Mesenchymal stem cell (in vitro differentiated cells and primary cell): ENCODE measurements at regions not wholly inside any gene's neighbourhood (a gene's known extent, or its start where the extent isn't known, plus 50 kb on each side); places are given as distances from the start of the nearest gene placed in this dataset.
"Not testable (repeated sequence)": the region's sequence is repeated elsewhere in the genome, so short reads cannot be mapped to it uniquely, and the experiment has no call there.

Experiments used
- DNase-seq: peaks from one replicate; pipeline ENCODE4 v3.0.0-alpha.2; 2013
- H2AFZ ChIP-seq: one replicate; pipeline ENCODE4 v1.6.1; 2013; ENCODE audit warnings: low read depth, mild to moderate bottlenecking, control low read depth, inconsistent platforms, low read length, moderate library complexity
- H2AK5ac ChIP-seq: 2 replicates; pipeline ENCODE4 v1.6.1; 2013; ENCODE audit warnings: low read length, moderate library complexity, mild to moderate bottlenecking, inconsistent platforms; ENCODE audit not compliant: severe bottlenecking
- H2BK120ac ChIP-seq: one replicate; pipeline ENCODE4 v1.6.1; 2013; ENCODE audit warnings: low read depth, mild to moderate bottlenecking, inconsistent platforms, low read length, moderate library complexity
- H2BK12ac ChIP-seq, 2 experiments: one replicate each; pipeline ENCODE4 v1.6.1; 2013; ENCODE audit warnings: inconsistent platforms in 2 of 2, low read length in 2 of 2, mild to moderate bottlenecking in 2 of 2, moderate library complexity in 2 of 2, control low read depth in 1 of 2
- H2BK15ac ChIP-seq: one replicate; pipeline ENCODE4 v1.6.1; 2013; ENCODE audit warnings: mild to moderate bottlenecking, low read depth, inconsistent platforms; ENCODE audit not compliant: poor library complexity, severe bottlenecking
- H2BK5ac ChIP-seq: 2 replicates; pipeline ENCODE4 v1.6.1; 2013; ENCODE audit warnings: low read depth, mild to moderate bottlenecking, low read length, control low read depth, inconsistent platforms; ENCODE audit not compliant: poor library complexity, severe bottlenecking
- H3K14ac ChIP-seq, 2 experiments: one replicate each; pipeline ENCODE4 v1.6.1; 2013; ENCODE audit warnings: inconsistent platforms in 2 of 2, low read length in 2 of 2, control low read depth in 1 of 2, mild to moderate bottlenecking in 1 of 2, moderate library complexity in 1 of 2
- H3K18ac ChIP-seq, 2 experiments: one replicate each; pipeline ENCODE4 v1.6.1; 2013; ENCODE audit warnings: inconsistent platforms in 2 of 2, low read length in 2 of 2, control low read depth in 1 of 2, low read depth in 1 of 2, mild to moderate bottlenecking in 1 of 2
- H3K23ac ChIP-seq, 2 experiments: one replicate each; pipeline ENCODE4 v1.6.1; 2013; ENCODE audit warnings: inconsistent platforms in 2 of 2, low read length in 2 of 2, mild to moderate bottlenecking in 2 of 2, moderate library complexity in 2 of 2, control low read depth in 1 of 2
- H3K27ac ChIP-seq: 2 replicates; pipeline ENCODE4 v1.5.1; 2013; ENCODE audit warnings: mild to moderate bottlenecking, moderate library complexity, low read length, control low read depth, inconsistent platforms; ENCODE audit not compliant: poor library complexity, severe bottlenecking
- H3K27me3 ChIP-seq, 2 experiments: 2 replicates each; pipeline versions ENCODE4 v1.6.1 to v1.7.0; 2013; ENCODE audit warnings: low read length in 2 of 2, mild to moderate bottlenecking in 2 of 2, moderate library complexity in 2 of 2, control low read depth in 1 of 2, inconsistent platforms in 1 of 2; ENCODE audit not compliant: control insufficient read depth in 1 of 2, insufficient read depth in 1 of 2
- H3K36me3 ChIP-seq, 2 experiments: 2 replicates each; pipeline versions ENCODE4 v1.6.1 to v1.7.0; 2013; ENCODE audit warnings: low read length in 2 of 2, control low read depth in 1 of 2, inconsistent platforms in 1 of 2, low read depth in 1 of 2, mild to moderate bottlenecking in 1 of 2; ENCODE audit not compliant: insufficient read depth in 2 of 2, control insufficient read depth in 1 of 2
- H3K4ac ChIP-seq, 2 experiments: one replicate each; pipeline ENCODE4 v1.6.1; 2013; ENCODE audit warnings: inconsistent platforms in 2 of 2, low read length in 2 of 2, mild to moderate bottlenecking in 2 of 2, moderate library complexity in 2 of 2, control low read depth in 1 of 2, low read depth in 1 of 2
- H3K4me1 ChIP-seq: 2 replicates; pipeline ENCODE4 v1.6.1; 2013; ENCODE audit warnings: low read depth, low read length, control low read depth; ENCODE audit not compliant: control insufficient read depth, insufficient read depth
- H3K4me2 ChIP-seq: 2 replicates; pipeline ENCODE4 v1.6.1; 2013; ENCODE audit warnings: low read length, mild to moderate bottlenecking, inconsistent platforms; ENCODE audit not compliant: poor library complexity, severe bottlenecking
- H3K4me3 ChIP-seq, 2 experiments: 2 replicates each; pipeline versions ENCODE4 v1.5.1 to v1.7.0; 2013; ENCODE audit warnings: low read length in 2 of 2, mild to moderate bottlenecking in 2 of 2, control low read depth in 1 of 2, low read depth in 1 of 2; ENCODE audit not compliant: insufficient read depth in 1 of 2
- H3K79me1 ChIP-seq: replicated peaks from 2 replicates; pipeline ENCODE4 v1.6.1; 2013; ENCODE audit warnings: mild to moderate bottlenecking, control low read depth, low read length, inconsistent platforms; ENCODE audit not compliant: poor library complexity, severe bottlenecking
- H3K9ac ChIP-seq: 2 replicates; pipeline ENCODE4 v1.7.0; 2013; ENCODE audit warnings: mild to moderate bottlenecking, low read length, moderate library complexity
- H3K9me3 ChIP-seq: 2 replicates; pipeline ENCODE4 v1.7.0; 2013; ENCODE audit warnings: mild to moderate bottlenecking, low read length; ENCODE audit not compliant: control insufficient read depth
- H4K8ac ChIP-seq: one replicate; pipeline ENCODE4 v1.6.1; 2013; ENCODE audit warnings: inconsistent platforms, mild to moderate bottlenecking, low read length, moderate library complexity
- H4K91ac ChIP-seq: one replicate; pipeline ENCODE4 v1.6.1; 2013; ENCODE audit warnings: mild to moderate bottlenecking, low read length, inconsistent platforms
- WGBS: methylation state at CpG from one replicate; pipeline ENCODE4 v1.1.7; 2013; ENCODE audit warnings: mixed read lengths; 5-methylcytosine and 5-hydroxymethylcytosine counted together

DNA sequence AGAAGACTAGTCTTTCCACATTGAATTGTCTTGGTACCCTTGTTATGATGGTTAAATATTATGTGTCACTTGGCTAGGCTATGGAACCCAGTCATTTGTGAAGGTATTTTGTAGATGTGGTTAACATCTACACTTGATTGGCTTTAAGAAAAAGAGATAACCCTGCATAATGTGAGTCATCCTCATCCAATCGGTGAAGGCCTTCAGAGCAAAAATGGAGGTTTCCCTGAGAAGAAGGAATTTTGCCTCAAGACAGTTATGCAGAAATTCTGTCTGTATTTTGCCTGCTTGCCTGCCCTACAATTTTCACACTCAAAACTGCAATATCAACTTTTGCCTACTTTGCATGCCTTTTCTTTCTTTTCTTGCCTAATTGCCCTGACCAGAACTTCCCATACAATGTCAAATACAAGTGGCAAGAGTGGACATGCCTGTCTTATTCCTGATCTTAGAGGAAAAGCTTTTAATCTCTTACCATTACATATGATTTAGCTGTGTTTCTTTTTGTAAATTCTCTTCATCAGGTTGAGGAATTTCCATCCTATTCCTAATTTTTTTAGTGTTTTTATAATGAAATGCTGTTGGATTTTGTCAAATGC lies 84.6 kb upstream of the CDC42EP3 start:
- not testable (repeated sequence) for H3K4me1 ChIP-seq, H4K8ac ChIP-seq, H2BK12ac ChIP-seq, H3K18ac ChIP-seq, H2BK15ac ChIP-seq, H3K4me3 ChIP-seq, H2AFZ ChIP-seq, H3K4ac ChIP-seq, H3K4me2 ChIP-seq, H3K14ac ChIP-seq, H3K36me3 ChIP-seq, H3K27me3 ChIP-seq, DNase-seq, H2AK5ac ChIP-seq, H3K9ac ChIP-seq, H3K23ac ChIP-seq, H2BK120ac ChIP-seq, H3K9me3 ChIP-seq, H2BK5ac ChIP-seq, H4K91ac ChIP-seq, H3K79me1 ChIP-seq
- WGBS, result 85% methylated on average over 1 of the region's 1 CpG
- H3K27ac ChIP-seq, result peak overlapping the region; percentile 51

GRCh38 chr2:37757456-37757855 lies 86.0 kb upstream of the CDC42EP3 start:
- not testable (repeated sequence) for H3K4me2 ChIP-seq, H4K91ac ChIP-seq, H3K23ac ChIP-seq, H2AK5ac ChIP-seq, H3K9me3 ChIP-seq, H3K4me3 ChIP-seq, H2AFZ ChIP-seq, H2BK15ac ChIP-seq, DNase-seq, H3K79me1 ChIP-seq, H2BK120ac ChIP-seq, H4K8ac ChIP-seq, H3K4ac ChIP-seq, H3K18ac ChIP-seq, H3K9ac ChIP-seq, H3K27ac ChIP-seq, H3K27me3 ChIP-seq, H2BK12ac ChIP-seq, H3K4me1 ChIP-seq, H3K14ac ChIP-seq, H3K36me3 ChIP-seq, H2BK5ac ChIP-seq

GRCh38 chr2:37758141-37758601 lies 86.7 kb upstream of the CDC42EP3 start:
- not testable (repeated sequence) for H3K4ac ChIP-seq, H4K91ac ChIP-seq
- peak overlapping the region; percentile 34 for H2BK120ac ChIP-seq

GRCh38 chr2:37759989-37760388 lies 88.5 kb upstream of the CDC42EP3 start:
- H3K27ac ChIP-seq, H3K79me1 ChIP-seq, H3K9me3 ChIP-seq, H2AK5ac ChIP-seq, H3K4me1 ChIP-seq, H4K8ac ChIP-seq, H2BK120ac ChIP-seq, H3K27me3 ChIP-seq, H3K18ac ChIP-seq, H3K4ac ChIP-seq, H3K14ac ChIP-seq, H4K91ac ChIP-seq, H2BK5ac ChIP-seq, H3K4me2 ChIP-seq, H3K4me3 ChIP-seq, H3K23ac ChIP-seq, H2BK12ac ChIP-seq, H2AFZ ChIP-seq, H2BK15ac ChIP-seq, H3K36me3 ChIP-seq, H3K9ac ChIP-seq, DNase-seq: not testable (repeated sequence)
- no CpG with 5 or more reads among the region's 1 CpG for WGBS

More at GRCh38 chr2:37758141-37758601, 86.7 kb upstream of the CDC42EP3 start:
- not testable (repeated sequence) for H2BK12ac ChIP-seq, H2BK15ac ChIP-seq, H2AFZ ChIP-seq, H3K9ac ChIP-seq, H3K18ac ChIP-seq, H4K8ac ChIP-seq, H3K9me3 ChIP-seq, H3K23ac ChIP-seq, H3K27ac ChIP-seq, H3K36me3 ChIP-seq, H3K27me3 ChIP-seq, H3K4me2 ChIP-seq, H3K4me1 ChIP-seq, H3K79me1 ChIP-seq, H2BK5ac ChIP-seq, H3K4me3 ChIP-seq, H2AK5ac ChIP-seq, H3K14ac ChIP-seq, DNase-seq
- 93% methylated on average over 1 of the region's 1 CpG for WGBS
